ENCODE measurements at regions not wholly inside any gene's neighbourhood (a gene's known extent, or its start where the extent isn't known, plus 50 kb on each side); places are given as distances from the start of the nearest gene placed in this dataset.

DNA sequence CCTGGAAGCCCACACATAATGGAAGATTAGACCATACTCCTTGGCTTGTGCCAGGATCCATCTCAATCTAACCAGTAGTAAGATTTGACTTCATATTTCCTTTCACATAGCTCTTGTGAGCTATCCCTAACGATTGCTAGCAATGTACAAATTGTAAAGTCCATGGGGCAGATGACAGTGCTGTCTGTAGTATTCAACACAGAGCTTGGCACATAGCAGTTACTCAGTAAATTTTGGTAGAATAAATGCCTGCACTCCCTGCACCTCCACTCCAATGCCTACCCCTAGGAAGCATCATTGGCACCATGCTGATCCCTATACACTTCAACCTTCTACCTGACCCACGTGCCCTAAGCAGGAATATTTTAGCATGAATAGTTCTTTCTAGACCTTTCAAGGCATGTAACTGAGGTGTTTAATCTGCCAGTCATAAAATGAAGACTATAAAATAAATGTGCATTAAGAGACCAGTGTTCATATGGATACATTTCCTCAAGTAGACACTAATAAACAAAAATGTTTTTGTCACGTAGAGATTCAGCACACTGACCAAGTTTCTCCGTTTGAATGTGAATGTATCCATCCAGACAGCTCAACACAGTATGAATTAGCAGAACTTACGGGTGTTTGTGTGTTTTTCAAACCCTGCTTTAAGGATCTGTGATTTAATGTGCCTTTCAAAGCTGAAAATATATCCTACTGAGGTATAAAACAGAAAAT, 98.8 kb downstream of the BMP4 start:
- TF ChIP-seq, protein P1, sequence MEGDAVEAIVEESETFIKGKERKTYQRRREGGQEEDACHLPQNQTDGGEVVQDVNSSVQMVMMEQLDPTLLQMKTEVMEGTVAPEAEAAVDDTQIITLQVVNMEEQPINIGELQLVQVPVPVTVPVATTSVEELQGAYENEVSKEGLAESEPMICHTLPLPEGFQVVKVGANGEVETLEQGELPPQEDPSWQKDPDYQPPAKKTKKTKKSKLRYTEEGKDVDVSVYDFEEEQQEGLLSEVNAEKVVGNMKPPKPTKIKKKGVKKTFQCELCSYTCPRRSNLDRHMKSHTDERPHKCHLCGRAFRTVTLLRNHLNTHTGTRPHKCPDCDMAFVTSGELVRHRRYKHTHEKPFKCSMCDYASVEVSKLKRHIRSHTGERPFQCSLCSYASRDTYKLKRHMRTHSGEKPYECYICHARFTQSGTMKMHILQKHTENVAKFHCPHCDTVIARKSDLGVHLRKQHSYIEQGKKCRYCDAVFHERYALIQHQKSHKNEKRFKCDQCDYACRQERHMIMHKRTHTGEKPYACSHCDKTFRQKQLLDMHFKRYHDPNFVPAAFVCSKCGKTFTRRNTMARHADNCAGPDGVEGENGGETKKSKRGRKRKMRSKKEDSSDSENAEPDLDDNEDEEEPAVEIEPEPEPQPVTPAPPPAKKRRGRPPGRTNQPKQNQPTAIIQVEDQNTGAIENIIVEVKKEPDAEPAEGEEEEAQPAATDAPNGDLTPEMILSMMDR (IDR thresholded peaks at IDR 0.05; ENCODE audit: borderline replicate concordance, extremely low read depth, low read length, poor library complexity, severe bottlenecking): no peak
- TF ChIP-seq EZH2 (IDR thresholded peaks at IDR 0.05; ENCODE audit: borderline replicate concordance, low read depth, low read length, severe bottlenecking): no peak

Data from DND-41 (cell line).